ENCODE measurements at regions not wholly inside any gene's neighbourhood (a gene's known extent, or its start where the extent isn't known, plus 50 kb on each side); places are given as distances from the start of the nearest gene placed in this dataset.

- peaks cover 10% of the 10 kb centered on the region; the same call in 1 of the 2 replicates for H3K9me1 ChIP-seq (ENCODE audit: insufficient read depth, low read length)
- no peak overlapping the region for H4K91ac ChIP-seq (ENCODE audit: insufficient read depth, low read depth, low read length)
- peak overlapping the region; percentile 47; the same call in 1 of the 2 replicates for H3K4ac ChIP-seq (ENCODE audit: low read depth, low read length)
- H3K56ac ChIP-seq (ENCODE audit: extremely low read depth, insufficient read depth, low read length) = no peak overlapping the region
- H3K18ac ChIP-seq (ENCODE audit: low read depth, low read length) = peak overlapping the region; percentile 71; the same call in 1 of the 2 replicates
- ChIA-PET POLR2A (ENCODE audit: unreplicated experiment) (interaction anchor here (0.8 kb wide), 1 partner anchor 264 kb away, joined by 3 read pairs; no protein-coding TSS in a partner anchor), CTCF (interaction anchor here (1.1 kb wide), 1 partner anchor 10 kb away, joined by 3 read pairs; no protein-coding TSS in a partner anchor)
- peak overlapping the region; percentile 35; the same call in 1 of the 2 replicates for H3K4me3 ChIP-seq (ENCODE audit: insufficient read depth, low read depth, low read length)
- no peak overlapping the region for H2AK5ac ChIP-seq (ENCODE audit: low read depth, low read length)
- WGBS, 2 experiments (ENCODE audit: extremely low coverage in 2 of 2, insufficient read length in 1 of 2) = no CpG with 5 or more reads among the region's 3 CpGs
- no peaks in the 10 kb centered on the region for H3K9me3 ChIP-seq (ENCODE audit: control insufficient read depth, insufficient read depth, low read length)
- H2BK120ac ChIP-seq (ENCODE audit: low read depth, low read length) = peak overlapping the region; percentile 65; the same call in 1 of the 2 replicates
- peaks cover 7% of the 10 kb centered on the region for H3K4me1 ChIP-seq (ENCODE audit: control insufficient read depth, insufficient read depth, low read length)
- BruUV-seq (replicated peaks) = no TSS peak
- H2AK9ac ChIP-seq (replicated peaks; ENCODE audit: low read depth, low read length, poor library complexity) = no peak overlapping the region
- peak overlapping the region; percentile 94 for H3K4me2 ChIP-seq (ENCODE audit: low read depth, low read length)
- peak; percentile 76 for DNase-seq
- H3K23ac ChIP-seq (ENCODE audit: low read depth, low read length) = no peak overlapping the region
- peak overlapping the region; percentile 43; the same call in 1 of the 2 replicates for H3K27ac ChIP-seq (ENCODE audit: insufficient read depth, low read length)
- H3K79me1 ChIP-seq (ENCODE audit: low read depth in 1 of 2, low read length in 2 of 2) = no peaks in the 10 kb centered on the region
- no peaks in the 10 kb centered on the region for H3K27me3 ChIP-seq (ENCODE audit: control insufficient read depth, insufficient read depth, low read length)
- peak; percentile 78 for ATAC-seq (ENCODE audit: low read depth)
- in situ Hi-C loops (cut with MboI; ENCODE audit: low sequenced_read_pairs) = no loop called here
- H2BK5ac ChIP-seq (ENCODE audit: low read depth, low read length, poor library complexity, severe bottlenecking) = peak overlapping the region; percentile 71
- intact Hi-C loops (cut with micrococcal nuclease) = loop anchor here (2.0 to 10.0 kb wide), 2 partner anchors 48 to 268 kb away; no protein-coding TSS in a partner anchor
- no peak overlapping the region for H3K14ac ChIP-seq (replicated peaks; ENCODE audit: low read depth, low read length)
- H2AFZ ChIP-seq (replicated peaks; ENCODE audit: low read length, poor library complexity) = no peak overlapping the region
- no peak overlapping the region for H4K5ac ChIP-seq (ENCODE audit: low read depth, low read length)
- no peaks in the 10 kb centered on the region for H4K20me1 ChIP-seq (ENCODE audit: insufficient read depth, low read length)
- dilution Hi-C loops (cut with HindIII; ENCODE audit: low sequenced_read_pairs, unreplicated experiment) = no loop called here
- H4K8ac ChIP-seq (ENCODE audit: low read depth in 2 of 2, low read length in 2 of 2) = peak overlapping the region in 1 of 2 experiments; percentile 35; a peak in 1 of 4 replicates
- H2BK15ac ChIP-seq (ENCODE audit: low read depth, low read length) = peak overlapping the region; percentile 13; the same call in 1 of the 3 replicates
- H3K36me3 ChIP-seq (ENCODE audit: control insufficient read depth, insufficient read depth, low read length) = no peaks in the 10 kb centered on the region
- H3K9ac ChIP-seq (ENCODE audit: low read depth, low read length) = no peak overlapping the region
- H2BK20ac ChIP-seq (ENCODE audit: low read depth, low read length) = peak overlapping the region; percentile 41; the same call in 1 of the 2 replicates
- TF ChIP-seq MAFK (IDR thresholded peaks at IDR 0.05; ENCODE audit: low read depth, low read length) (no peak), RFX5 (IDR thresholded peaks at IDR 0.05; ENCODE audit: low read depth, low read length) (no peak), USF2 (IDR thresholded peaks at IDR 0.05; ENCODE audit: low read depth, low read length) (no peak), RCOR1 (IDR thresholded peaks at IDR 0.05; ENCODE audit: insufficient replicate concordance, low read length) (no peak), NFE2L2 (IDR thresholded peaks at IDR 0.05; ENCODE audit: low read depth, low read length) (no peak), CHD1 (IDR thresholded peaks at IDR 0.05; ENCODE audit: low read depth, low read length) (no peak), CTCF (conservative IDR thresholded peaks at IDR 0.05; ENCODE audit: low read depth, low read length) (no peak), CEBPB (IDR thresholded peaks at IDR 0.05; ENCODE audit: low read depth, low read length) (no peak), SMC3 (IDR thresholded peaks at IDR 0.05; ENCODE audit: low read depth, low read length) (no peak), BHLHE40 (IDR thresholded peaks at IDR 0.05; ENCODE audit: low read depth, low read length) (no peak), MAZ (IDR thresholded peaks at IDR 0.05; ENCODE audit: borderline replicate concordance, low read depth, low read length) (no peak), POLR2A (IDR thresholded peaks at IDR 0.05; ENCODE audit: low read depth, low read length) (no peak), MXI1 (IDR thresholded peaks at IDR 0.05; ENCODE audit: borderline replicate concordance, low read depth, low read length) (no peak)
- TF ChIP-seq, protein P1, sequence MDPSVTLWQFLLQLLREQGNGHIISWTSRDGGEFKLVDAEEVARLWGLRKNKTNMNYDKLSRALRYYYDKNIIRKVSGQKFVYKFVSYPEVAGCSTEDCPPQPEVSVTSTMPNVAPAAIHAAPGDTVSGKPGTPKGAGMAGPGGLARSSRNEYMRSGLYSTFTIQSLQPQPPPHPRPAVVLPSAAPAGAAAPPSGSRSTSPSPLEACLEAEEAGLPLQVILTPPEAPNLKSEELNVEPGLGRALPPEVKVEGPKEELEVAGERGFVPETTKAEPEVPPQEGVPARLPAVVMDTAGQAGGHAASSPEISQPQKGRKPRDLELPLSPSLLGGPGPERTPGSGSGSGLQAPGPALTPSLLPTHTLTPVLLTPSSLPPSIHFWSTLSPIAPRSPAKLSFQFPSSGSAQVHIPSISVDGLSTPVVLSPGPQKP (IDR thresholded peaks at IDR 0.05; ENCODE audit: borderline replicate concordance, low read depth, low read length) = no peak
Observed at GRCh38 chr6:17032590-17032987, 69.3 kb upstream of the STMND1 start.
